Daoy (cell line): ENCODE measurements at regions not wholly inside any gene's neighbourhood (a gene's known extent, or its start where the extent isn't known, plus 50 kb on each side); places are given as distances from the start of the nearest gene placed in this dataset.

Source experiments
- DNase-seq: peaks from one replicate; pipeline ENCODE4 v3.0.0-alpha.2; 2015; ENCODE audit warnings: low read depth

DNA sequence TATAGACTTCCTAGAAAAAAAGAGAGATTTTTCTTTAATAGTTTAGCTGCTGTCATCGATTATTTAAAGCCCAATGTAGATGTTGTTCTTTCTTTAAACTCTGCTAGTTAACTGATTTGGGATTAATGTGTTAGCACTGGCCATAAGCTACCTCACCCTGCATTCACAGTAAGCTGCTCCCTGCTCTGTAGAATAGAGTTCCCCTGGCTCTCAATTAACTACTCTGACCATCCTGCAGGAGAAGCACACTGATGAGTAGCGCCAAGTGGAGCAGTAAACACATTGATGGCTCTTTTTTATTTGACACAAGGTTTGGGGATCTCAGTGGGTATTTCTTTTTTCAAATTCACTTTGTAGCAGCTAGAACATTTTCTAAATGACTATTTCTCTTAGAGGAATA lies 807.9 kb upstream of the ZNF608 start:
- no peak for DNase-seq

DNA sequence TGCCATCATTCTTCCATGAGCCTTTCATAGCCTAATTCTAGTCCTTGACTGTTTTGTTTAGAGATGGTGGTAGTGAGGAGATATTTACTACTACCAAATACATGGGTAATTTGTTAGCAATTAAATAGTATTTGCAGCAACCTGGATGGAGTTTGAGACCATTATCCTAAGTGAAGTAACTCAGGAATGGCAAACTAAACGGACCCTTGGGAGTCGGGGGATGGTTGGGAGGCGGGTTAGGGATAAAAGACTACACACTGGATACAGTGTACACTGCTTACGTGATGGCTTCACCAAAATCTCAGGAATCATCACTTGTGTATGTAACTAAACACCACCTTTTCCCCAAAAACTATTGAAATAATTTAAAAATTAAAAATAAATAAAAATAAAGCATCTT lies 809.2 kb upstream of the ZNF608 start:
- no peak for DNase-seq

- DNase-seq, result no peak
These were observed 811.6 kb upstream of the ZNF608 start for GRCh38 chr5:125558016-125558415.

DNA sequence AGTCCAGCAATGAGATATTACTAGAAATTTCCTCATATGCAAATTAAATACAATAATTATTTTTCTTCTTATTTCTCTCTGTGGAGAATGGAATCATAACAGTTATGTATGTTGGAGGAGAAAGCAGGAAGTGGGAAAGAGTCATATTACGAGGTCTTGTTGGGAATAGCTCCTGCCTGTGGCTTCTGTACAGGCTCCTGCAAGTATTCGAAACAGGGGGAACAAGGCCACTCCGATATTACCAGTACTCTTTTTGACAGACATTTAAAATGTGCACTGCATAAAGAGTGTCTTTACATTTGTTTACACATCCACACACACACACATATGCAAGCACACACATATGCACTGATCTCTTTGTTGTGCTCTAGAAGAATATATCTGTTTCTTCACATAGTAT lies 812.0 kb upstream of the ZNF608 start:
- peak; percentile 37 for DNase-seq

DNA sequence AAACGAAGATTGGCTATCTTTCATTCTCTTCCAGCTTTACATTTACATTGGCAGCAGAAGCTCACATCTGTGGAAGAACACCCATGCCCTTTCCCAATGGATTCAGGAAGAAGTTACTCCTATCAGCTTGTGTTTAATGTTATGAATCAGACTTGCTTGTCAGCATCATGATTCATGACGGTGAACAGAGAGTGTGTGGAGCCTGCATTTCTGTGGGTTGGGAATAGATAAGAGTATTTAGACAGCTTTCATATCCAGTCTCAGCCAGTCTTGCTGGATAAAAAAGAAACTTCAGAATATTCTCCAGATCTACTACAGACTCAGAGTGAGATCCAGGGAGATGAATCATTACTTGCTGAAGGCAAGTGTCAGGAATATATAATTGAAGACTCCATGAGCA lies 812.9 kb upstream of the ZNF608 start:
- DNase-seq, result peak; percentile 96

DNA sequence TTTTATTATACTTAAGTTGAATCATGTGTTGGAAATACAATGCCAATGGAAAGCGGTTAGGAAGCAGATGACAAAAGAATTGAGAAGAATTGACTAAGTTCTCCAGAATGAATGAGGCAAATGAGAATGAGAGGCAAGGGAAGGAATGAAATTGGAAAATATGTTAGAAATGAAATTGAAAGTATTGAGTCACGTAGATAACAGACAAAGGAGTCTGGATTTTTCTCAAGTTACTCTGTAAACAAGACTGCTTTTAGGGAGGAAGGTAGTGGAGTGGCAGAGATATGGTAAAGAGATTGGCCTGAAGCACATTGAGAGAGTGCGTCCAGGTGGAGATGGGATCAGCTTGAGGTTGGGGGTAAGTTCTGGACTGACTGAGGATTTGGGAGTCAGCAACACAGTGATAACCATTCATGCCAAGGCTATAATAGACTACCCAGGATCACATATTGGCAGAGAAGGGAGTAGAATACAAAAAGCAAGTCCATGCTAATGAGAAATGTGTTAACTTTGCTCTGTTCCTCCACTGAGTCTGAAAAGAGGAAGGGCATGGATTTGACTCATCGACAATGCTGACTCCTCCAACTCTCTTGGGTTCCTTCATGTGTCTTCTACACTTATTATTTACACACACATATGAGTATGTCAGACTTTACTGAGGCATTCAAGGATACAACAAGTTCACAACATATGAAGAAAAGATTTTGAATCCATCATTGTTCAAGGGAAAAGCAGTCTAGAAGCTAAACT lies 814.2 kb upstream of the ZNF608 start:
- DNase-seq, result peak; percentile 53

DNA sequence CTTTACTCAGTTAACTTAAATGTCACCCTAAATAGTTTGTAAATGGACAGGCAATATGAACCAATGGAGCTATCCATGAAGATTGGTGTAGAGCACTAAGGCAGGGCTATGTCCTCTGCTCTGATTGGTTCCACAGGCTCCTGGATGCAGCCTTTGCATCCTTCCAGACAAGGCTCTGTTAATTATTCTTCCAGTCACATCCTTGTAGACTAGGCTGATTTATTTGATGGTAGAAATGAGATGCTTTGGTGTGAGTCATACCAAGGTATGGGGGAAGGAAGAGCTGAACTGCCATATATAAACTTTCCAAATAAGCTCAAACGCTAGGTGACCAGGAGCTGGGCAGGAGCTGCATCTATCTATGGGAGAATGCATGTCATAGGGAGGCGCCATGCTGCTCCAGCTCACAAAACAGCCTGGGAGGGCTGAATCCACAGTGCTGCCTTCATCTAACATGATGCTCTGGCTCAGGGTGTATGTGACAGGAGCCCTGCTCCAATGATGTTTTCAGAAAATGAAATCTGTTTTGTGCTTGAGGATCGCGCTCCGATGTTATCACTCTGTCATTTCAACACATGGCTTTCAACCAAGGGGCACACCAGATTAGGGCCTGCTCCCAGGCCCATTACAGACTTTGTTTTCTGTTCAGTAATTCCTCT lies 818.0 kb upstream of the ZNF608 start:
- DNase-seq, result no peak

DNA sequence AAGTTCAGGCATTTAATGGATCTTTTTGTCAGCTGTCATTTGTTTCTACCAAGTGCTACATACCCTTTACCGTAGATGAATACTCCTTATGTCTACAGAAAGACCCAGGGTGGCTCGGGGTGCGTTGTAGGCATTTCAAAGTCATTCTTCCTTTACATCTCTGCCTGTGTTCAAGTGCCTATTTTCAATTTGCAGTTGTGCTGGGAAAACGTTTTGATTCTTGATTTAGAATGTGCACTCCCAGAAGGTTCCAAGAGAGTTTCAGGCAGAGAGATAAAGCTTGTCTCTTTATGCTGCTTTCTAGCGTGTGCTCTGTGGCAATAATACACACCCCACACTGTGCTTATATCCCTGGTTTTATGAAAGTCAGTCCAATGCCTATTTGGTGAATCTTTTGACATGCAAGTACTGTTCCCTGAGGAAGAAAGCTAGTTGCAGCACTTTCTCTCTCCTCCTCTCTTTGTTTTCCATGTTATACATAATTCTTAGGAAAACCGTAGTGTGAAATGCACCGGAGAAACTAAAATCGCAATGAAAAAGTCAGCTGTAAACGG lies 828.1 kb upstream of the ZNF608 start:
- DNase-seq, result no peak

DNA sequence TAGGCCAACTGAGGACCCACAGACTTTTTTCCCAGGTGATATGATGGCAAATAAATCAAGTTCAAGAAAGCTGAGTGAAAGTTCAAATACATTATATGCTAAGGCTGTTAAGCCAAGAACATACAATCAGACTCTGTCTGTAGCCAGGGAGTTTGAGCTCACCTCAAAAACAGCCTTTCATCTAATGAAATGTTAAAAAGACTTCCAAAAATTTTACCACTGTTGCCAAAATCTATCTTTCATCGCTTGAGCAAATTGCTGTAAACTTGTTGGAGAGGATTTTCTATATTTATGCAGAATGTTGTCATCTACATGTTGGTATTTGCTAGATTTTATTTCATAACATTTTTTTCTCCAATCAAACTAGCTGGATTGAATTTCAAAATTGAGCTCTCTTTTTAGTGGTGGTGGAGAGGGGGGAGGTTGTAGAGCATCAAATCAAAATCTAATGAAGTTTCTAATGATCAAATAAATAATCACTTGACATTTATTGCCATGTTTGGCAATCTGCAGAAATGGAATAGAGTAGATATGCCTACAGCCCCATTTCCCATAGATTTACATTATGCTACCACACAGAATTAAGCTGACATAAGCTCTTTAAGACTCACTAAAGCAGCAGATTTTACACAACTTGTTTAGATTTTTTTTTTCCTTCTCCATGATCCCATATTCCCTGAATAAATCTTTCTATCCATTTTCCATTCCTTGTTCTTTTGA lies 828.9 kb upstream of the ZNF608 start:
- DNase-seq, result no peak

DNA sequence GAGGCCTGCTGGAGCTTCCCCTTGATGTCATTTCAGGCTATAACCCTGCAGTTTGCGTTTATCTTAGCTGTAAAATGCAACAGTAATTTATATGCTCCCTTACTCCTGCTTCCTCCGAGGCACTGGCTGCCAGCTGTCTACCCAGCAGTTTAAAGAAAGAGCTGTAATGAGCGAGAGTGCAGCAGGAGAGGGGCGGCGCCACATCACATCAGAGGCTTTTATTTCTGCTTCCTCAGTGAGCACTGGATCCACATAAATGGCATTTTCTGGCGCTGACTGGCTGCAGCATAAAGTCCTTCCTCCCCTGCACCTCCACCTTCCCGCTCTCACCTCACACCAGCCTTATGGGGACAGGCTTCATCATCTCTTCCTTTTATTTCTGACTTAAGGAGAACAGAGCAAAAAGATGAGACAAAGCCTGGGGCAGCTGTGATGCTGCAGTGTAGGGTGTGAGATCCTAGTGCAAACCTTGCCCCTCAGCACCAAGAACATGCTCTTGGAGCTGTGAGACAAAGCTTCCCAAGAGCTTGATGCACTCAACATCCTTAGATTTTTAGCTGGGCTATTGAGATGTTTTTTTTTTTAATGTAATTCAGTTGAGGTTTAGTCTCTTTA lies 829.6 kb upstream of the ZNF608 start:
- peak; percentile 36 for DNase-seq

DNA sequence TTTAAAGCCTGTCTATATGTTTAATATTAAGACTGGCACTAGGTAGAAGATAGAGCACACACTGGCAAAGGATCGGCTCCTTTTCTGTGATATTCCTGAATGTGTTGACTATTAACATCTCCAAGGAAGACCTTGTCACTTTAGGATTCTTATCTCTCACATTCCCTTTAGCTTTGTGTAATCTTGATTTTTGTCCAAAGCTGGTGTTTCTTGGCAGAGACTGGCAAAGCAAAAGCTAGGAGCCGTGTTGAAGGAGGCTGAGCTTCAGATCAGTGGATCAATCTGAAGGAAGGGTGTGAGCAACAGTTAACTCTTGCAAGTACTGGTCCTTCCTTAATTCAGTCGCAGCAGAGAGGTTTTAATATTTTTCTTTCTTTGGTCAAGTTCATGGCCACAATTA lies 830.4 kb upstream of the ZNF608 start:
- no peak for DNase-seq

DNA sequence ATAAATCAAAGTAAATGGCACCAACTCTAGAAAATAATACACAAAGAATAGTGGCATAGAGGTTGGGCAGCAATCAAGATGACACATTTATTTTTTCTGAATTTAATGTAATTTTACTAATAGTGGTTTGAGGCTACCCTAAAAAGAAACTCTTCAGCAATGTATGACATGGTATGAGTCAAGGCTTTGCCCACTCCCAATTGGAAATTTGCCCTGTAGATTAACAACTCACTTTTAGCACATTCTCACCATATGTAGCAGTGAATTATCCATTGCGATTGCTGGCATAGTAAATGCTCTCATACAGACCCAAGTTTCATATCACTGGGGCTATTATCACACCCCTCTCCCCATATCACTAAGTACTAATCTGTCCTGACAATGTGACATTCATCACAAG lies 832.1 kb upstream of the ZNF608 start:
- peak; percentile 22 for DNase-seq

- DNase-seq, result no peak
These were observed 832.7 kb upstream of the ZNF608 start for GRCh38 chr5:125579182-125579581.

GRCh38 chr5:125581311-125581710 lies 834.9 kb upstream of the ZNF608 start:
- DNase-seq, result no peak

- DNase-seq, result no peak
These were observed 835.9 kb upstream of the ZNF608 start for GRCh38 chr5:125582352-125582751.

DNA sequence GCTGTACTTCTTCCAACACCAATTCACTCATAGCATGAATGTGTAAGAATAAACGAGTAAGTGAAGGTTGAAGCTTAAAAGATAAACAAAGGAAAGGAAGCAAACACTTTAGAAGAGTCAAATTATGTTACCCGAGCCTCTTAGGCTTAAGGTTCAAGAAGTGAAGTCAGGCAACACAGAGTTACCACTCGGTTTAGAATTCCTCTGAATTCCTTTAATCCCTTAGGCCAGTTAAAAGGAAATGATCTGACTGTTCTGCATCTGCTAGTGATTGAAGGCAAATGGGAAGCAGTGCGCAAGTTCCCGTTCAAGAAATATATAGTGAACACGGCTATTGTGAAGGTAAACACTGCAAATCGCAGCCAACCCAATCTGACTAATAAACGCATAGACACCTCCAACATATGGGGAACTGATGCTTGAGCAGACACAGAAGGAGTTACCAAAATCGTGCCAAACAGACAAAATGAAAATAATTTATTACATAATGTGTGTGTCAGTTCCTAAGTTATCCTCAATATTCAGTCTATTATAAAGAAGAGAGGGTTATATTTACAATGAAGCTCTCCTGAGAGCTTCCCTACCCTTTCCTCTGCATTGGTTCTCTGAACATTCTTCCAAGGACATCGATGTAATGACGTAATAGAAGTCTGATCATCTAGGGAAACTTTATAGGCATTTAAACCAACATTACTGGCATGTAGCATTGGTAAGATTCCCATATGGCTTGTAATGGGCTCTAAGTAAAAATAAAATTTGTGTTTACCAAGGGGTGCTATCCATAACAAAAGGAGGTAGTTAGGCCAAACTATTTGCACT lies 837.1 kb upstream of the ZNF608 start:
- DNase-seq, result no peak

- DNase-seq, result no peak
These were observed 837.7 kb upstream of the ZNF608 start for GRCh38 chr5:125584140-125584520.

- no peak for DNase-seq
These were observed 835.6 kb upstream of the GRAMD2B start for GRCh38 chr5:125587631-125588030.

GRCh38 chr5:125592856-125593255 lies 830.4 kb upstream of the GRAMD2B start:
- no peak for DNase-seq

- no peak for DNase-seq
These were observed 828.1 kb upstream of the GRAMD2B start for GRCh38 chr5:125595095-125595494.

DNA sequence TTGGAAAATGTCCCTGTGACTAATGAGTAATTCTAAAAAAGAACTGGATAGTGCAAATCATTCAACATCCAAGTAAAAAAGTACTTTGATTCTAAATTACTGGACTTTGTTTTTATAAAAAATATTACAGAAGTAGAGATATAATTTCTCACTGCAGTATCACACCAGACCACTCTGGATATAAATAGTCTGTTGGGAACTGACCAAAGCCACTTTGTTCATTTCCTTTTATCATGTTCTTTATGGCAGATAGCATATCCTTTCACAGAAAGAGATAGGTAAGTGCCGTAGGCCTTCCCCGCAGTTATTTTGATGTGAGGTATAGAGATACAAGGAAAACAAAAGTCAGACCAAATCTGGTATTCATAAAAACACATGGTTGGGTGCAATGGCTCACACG lies 827.4 kb upstream of the GRAMD2B start:
- DNase-seq, result no peak
